ENCODE measurements at regions not wholly inside any gene's neighbourhood (a gene's known extent, or its start where the extent isn't known, plus 50 kb on each side); places are given as distances from the start of the nearest gene placed in this dataset.

DNA sequence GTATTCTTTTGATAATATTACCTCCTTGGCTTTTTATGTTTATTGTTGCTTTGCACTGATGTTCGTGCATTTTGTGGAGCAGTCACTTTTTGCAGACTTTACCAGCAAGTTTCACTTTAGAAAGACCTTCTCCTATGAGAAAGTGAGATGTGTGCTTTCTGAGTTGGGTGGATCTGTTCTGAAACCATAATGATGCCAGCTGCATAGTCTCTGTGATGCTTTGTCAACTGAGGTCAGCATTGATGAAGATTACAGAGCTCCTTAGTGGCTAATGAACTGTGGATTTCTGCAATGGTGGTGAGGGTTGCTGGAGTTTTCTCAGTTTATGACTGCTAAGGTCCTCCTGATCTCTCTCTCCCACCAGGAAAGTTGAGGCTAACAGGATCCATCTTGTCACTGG is 309.9 kb upstream of the SLITRK6 start:
- intact Hi-C loops (cut with micrococcal nuclease; ENCODE audit: unreplicated experiment) (no loop called here), in situ Hi-C loops (cut with HindIII; ENCODE audit: low pct_unique_long_range_greater_than_20kb, low sequenced_read_pairs) (no loop called here)
- no peak overlapping the region for H3K27ac ChIP-seq (ENCODE audit: low read length)
- no peaks in the 10 kb centered on the region for H3K4me1 ChIP-seq (ENCODE audit: control insufficient read depth, insufficient read depth, low read length)
- DNase-seq (ENCODE audit: low read depth, low spot score) = no peak
- TF ChIP-seq, protein P1, sequence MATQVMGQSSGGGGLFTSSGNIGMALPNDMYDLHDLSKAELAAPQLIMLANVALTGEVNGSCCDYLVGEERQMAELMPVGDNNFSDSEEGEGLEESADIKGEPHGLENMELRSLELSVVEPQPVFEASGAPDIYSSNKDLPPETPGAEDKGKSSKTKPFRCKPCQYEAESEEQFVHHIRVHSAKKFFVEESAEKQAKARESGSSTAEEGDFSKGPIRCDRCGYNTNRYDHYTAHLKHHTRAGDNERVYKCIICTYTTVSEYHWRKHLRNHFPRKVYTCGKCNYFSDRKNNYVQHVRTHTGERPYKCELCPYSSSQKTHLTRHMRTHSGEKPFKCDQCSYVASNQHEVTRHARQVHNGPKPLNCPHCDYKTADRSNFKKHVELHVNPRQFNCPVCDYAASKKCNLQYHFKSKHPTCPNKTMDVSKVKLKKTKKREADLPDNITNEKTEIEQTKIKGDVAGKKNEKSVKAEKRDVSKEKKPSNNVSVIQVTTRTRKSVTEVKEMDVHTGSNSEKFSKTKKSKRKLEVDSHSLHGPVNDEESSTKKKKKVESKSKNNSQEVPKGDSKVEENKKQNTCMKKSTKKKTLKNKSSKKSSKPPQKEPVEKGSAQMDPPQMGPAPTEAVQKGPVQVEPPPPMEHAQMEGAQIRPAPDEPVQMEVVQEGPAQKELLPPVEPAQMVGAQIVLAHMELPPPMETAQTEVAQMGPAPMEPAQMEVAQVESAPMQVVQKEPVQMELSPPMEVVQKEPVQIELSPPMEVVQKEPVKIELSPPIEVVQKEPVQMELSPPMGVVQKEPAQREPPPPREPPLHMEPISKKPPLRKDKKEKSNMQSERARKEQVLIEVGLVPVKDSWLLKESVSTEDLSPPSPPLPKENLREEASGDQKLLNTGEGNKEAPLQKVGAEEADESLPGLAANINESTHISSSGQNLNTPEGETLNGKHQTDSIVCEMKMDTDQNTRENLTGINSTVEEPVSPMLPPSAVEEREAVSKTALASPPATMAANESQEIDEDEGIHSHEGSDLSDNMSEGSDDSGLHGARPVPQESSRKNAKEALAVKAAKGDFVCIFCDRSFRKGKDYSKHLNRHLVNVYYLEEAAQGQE (IDR thresholded peaks at IDR 0.05; ENCODE audit: insufficient read depth in 1 of 2, low read depth in 2 of 2, low read length in 1 of 2) = no peak
- TF ChIP-seq TCF7L2 (IDR thresholded peaks at IDR 0.05; ENCODE audit: low read depth, low read length) (no peak), SIN3A (IDR thresholded peaks at IDR 0.05; ENCODE audit: borderline replicate concordance, insufficient read depth, low read depth, low read length) (no peak)
- POLR2A ChIA-PET = no interaction called here
- H3K9me3 ChIP-seq (ENCODE audit: control insufficient read depth, insufficient read depth, low read depth, low read length) = no peaks in the 10 kb centered on the region
- no TSS peak for BruUV-seq (replicated peaks)
- no peak for ATAC-seq
- H3K36me3 ChIP-seq (ENCODE audit: control insufficient read depth, insufficient read depth, low read length) = no peaks in the 10 kb centered on the region
- H3K4me3 ChIP-seq (ENCODE audit: low read depth in 2 of 2, low read length in 2 of 2) = no peak overlapping the region
- CTCF ChIA-PET = no interaction called here
- H3K27me3 ChIP-seq (ENCODE audit: control insufficient read depth, insufficient read depth, low read length) = no peaks in the 10 kb centered on the region

DNA sequence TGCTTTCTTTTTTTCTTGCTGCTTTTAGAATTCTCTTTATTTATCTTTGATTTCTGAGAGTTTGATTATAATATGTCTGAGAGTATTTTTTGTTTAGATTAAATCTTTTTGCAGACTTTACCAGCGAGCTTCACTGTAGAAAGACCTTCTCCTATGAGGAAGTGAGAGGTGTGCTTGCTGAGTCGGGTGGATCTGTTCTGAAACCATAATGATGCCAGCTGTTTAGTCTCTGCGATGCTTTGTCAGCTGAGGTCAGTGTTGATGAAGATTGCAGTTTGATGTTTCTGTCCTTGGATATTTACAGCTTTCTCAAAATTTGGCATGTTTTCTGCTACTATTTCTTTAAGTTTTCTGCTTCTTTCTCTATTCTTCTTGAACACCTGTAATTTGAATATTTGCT is 309.1 kb upstream of the SLITRK6 start:
- DNase-seq (ENCODE audit: low read depth, low spot score) (no peak), ATAC-seq (no peak)
- no TSS peak for BruUV-seq (replicated peaks)
- Histone ChIP-seq H3K27me3 (ENCODE audit: control insufficient read depth, insufficient read depth, low read length) (no peaks in the 10 kb centered on the region), H3K9me3 (ENCODE audit: control insufficient read depth, insufficient read depth, low read depth, low read length) (no peaks in the 10 kb centered on the region), H3K4me1 (ENCODE audit: control insufficient read depth, insufficient read depth, low read length) (no peaks in the 10 kb centered on the region), H3K4me3 (ENCODE audit: low read depth in 2 of 2, low read length in 2 of 2) (no peak overlapping the region), H3K36me3 (ENCODE audit: control insufficient read depth, insufficient read depth, low read length) (no peaks in the 10 kb centered on the region), H3K27ac (ENCODE audit: low read length) (no peak overlapping the region)
- in situ Hi-C loops (cut with HindIII; ENCODE audit: low pct_unique_long_range_greater_than_20kb, low sequenced_read_pairs) = no loop called here
- POLR2A ChIA-PET = no interaction called here
- CTCF ChIA-PET = no interaction called here
- intact Hi-C loops (cut with micrococcal nuclease; ENCODE audit: unreplicated experiment) = no loop called here
- TF ChIP-seq, protein P2, sequence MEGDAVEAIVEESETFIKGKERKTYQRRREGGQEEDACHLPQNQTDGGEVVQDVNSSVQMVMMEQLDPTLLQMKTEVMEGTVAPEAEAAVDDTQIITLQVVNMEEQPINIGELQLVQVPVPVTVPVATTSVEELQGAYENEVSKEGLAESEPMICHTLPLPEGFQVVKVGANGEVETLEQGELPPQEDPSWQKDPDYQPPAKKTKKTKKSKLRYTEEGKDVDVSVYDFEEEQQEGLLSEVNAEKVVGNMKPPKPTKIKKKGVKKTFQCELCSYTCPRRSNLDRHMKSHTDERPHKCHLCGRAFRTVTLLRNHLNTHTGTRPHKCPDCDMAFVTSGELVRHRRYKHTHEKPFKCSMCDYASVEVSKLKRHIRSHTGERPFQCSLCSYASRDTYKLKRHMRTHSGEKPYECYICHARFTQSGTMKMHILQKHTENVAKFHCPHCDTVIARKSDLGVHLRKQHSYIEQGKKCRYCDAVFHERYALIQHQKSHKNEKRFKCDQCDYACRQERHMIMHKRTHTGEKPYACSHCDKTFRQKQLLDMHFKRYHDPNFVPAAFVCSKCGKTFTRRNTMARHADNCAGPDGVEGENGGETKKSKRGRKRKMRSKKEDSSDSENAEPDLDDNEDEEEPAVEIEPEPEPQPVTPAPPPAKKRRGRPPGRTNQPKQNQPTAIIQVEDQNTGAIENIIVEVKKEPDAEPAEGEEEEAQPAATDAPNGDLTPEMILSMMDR (IDR thresholded peaks at IDR 0.05) = no peak
- TF ChIP-seq SIN3A (IDR thresholded peaks at IDR 0.05; ENCODE audit: borderline replicate concordance, insufficient read depth, low read depth, low read length) (no peak), POLR2AphosphoS5 (IDR thresholded peaks at IDR 0.05; ENCODE audit: low read depth, low read length) (no peak), TCF7L2 (IDR thresholded peaks at IDR 0.05; ENCODE audit: low read depth, low read length) (no peak)
- TF ChIP-seq, protein P1 (IDR thresholded peaks at IDR 0.05; ENCODE audit: insufficient read depth in 1 of 2, low read depth in 2 of 2, low read length in 1 of 2) = no peak
